ENCODE measurements at regions not wholly inside any gene's neighbourhood (a gene's known extent, or its start where the extent isn't known, plus 50 kb on each side); places are given as distances from the start of the nearest gene placed in this dataset.

- DNase-seq, result peak; percentile 93
Measured at GRCh38 chr1:58979086-58979485, 195.2 kb upstream of the JUN start.

GRCh38 chr1:58979677-58980076 lies 195.8 kb upstream of the JUN start:
- no peak for DNase-seq

- no peak for DNase-seq
Measured at GRCh38 chr1:58981392-58981791, 197.5 kb upstream of the JUN start.

GRCh38 chr1:58982259-58982998 lies 198.6 kb upstream of the JUN start:
- DNase-seq, result no peak

GRCh38 chr1:58983162-58983561 lies 199.3 kb upstream of the JUN start:
- DNase-seq, result no peak

- no peak for DNase-seq
Measured at GRCh38 chr1:58983633-58984245, 199.9 kb upstream of the JUN start.

GRCh38 chr1:58986996-58987767 lies 203.3 kb upstream of the JUN start:
- no peak for DNase-seq

- DNase-seq, result no peak
Measured at GRCh38 chr1:58988752-58989151, 204.9 kb upstream of the JUN start.

- DNase-seq, result no peak
Measured at GRCh38 chr1:58989845-58990244, 206.0 kb upstream of the JUN start.

GRCh38 chr1:58991305-58991704 lies 207.5 kb upstream of the JUN start:
- DNase-seq, result no peak

GRCh38 chr1:58992643-58993042 lies 208.8 kb upstream of the JUN start:
- no peak for DNase-seq

GRCh38 chr1:58993403-58993802 lies 209.6 kb upstream of the JUN start:
- no peak for DNase-seq

GRCh38 chr1:58994664-58995063 lies 210.8 kb upstream of the JUN start:
- DNase-seq, result no peak

GRCh38 chr1:58996341-58997059 lies 212.7 kb upstream of the JUN start:
- DNase-seq, result no peak

GRCh38 chr1:58997060-58997411 lies 213.2 kb upstream of the JUN start:
- no peak for DNase-seq

- DNase-seq, result peak; percentile 57
Measured at GRCh38 chr1:58997637-58998036, 213.8 kb upstream of the JUN start.

- peak; percentile 59 for DNase-seq
Measured at GRCh38 chr1:58999676-59000075, 215.8 kb upstream of the JUN start.

- DNase-seq, result peak; percentile 91
Measured at GRCh38 chr1:59004755-59005154, 220.9 kb upstream of the JUN start.

GRCh38 chr1:59005491-59006288 lies 221.8 kb upstream of the JUN start:
- DNase-seq, result peak; percentile 28

GRCh38 chr1:59006289-59006658 lies 222.4 kb upstream of the JUN start:
- DNase-seq, result no peak

- no peak for DNase-seq
Measured at GRCh38 chr1:59006932-59007331, 223.1 kb upstream of the JUN start.

- DNase-seq, result no peak
Measured at GRCh38 chr1:59007429-59007819, 223.6 kb upstream of the JUN start.
